ENCODE measurements at regions not wholly inside any gene's neighbourhood (a gene's known extent, or its start where the extent isn't known, plus 50 kb on each side); places are given as distances from the start of the nearest gene placed in this dataset.

DNA sequence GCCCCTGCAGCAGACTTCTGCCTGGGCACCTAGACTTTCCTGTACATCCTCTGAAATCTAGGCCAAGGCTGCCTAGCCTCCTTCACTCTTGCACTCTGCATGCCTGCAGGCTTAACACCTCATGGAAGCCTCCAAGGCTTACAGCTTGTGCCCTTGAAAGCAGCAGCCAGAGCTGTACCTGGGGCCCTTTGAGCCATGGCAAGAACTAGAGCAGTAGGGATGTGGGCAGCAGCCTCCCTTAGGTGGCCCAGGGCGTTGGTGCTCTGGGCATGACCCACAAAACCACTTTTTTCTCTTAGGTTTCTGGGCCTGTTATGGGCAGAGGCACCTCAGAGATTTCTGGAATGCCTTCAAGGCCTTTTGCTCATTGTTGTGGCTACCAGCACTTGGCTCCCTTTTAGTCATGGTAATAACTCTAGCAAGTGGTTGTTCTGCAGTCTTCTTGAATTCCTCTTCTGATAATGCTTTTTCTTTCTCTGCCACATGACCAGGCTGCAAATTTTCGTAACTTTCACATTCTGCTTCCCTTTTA lies 606.2 kb downstream of the TLE4 start:
- TF ChIP-seq, protein P1, sequence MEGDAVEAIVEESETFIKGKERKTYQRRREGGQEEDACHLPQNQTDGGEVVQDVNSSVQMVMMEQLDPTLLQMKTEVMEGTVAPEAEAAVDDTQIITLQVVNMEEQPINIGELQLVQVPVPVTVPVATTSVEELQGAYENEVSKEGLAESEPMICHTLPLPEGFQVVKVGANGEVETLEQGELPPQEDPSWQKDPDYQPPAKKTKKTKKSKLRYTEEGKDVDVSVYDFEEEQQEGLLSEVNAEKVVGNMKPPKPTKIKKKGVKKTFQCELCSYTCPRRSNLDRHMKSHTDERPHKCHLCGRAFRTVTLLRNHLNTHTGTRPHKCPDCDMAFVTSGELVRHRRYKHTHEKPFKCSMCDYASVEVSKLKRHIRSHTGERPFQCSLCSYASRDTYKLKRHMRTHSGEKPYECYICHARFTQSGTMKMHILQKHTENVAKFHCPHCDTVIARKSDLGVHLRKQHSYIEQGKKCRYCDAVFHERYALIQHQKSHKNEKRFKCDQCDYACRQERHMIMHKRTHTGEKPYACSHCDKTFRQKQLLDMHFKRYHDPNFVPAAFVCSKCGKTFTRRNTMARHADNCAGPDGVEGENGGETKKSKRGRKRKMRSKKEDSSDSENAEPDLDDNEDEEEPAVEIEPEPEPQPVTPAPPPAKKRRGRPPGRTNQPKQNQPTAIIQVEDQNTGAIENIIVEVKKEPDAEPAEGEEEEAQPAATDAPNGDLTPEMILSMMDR (IDR thresholded peaks at IDR 0.05; ENCODE audit: insufficient read depth, low read length, poor library complexity, severe bottlenecking): no peak
- Histone ChIP-seq H3K4me3 (ENCODE audit: low read depth, low read length) (no peak overlapping the region), H3K36me3 (ENCODE audit: control insufficient read depth, insufficient read depth, low read length) (no peaks in the 10 kb centered on the region), H3K27me3 (ENCODE audit: control insufficient read depth, insufficient read depth, low read length) (no peaks in the 10 kb centered on the region)
- DNase-seq (ENCODE audit: low read depth): no peak

GRCh38 chr9:80175286-80176150 lies 603.8 kb downstream of the TLE4 start:
- no peak for DNase-seq (ENCODE audit: low read depth)
- H3K36me3 ChIP-seq (ENCODE audit: control insufficient read depth, insufficient read depth, low read length): no peaks in the 10 kb centered on the region
- no peaks in the 10 kb centered on the region for H3K27me3 ChIP-seq (ENCODE audit: control insufficient read depth, insufficient read depth, low read length)
- TF ChIP-seq, protein P1 (IDR thresholded peaks at IDR 0.05; ENCODE audit: insufficient read depth, low read length, poor library complexity, severe bottlenecking): peak; percentile 65
- H3K4me3 ChIP-seq (ENCODE audit: low read depth, low read length): no peak overlapping the region

DNA sequence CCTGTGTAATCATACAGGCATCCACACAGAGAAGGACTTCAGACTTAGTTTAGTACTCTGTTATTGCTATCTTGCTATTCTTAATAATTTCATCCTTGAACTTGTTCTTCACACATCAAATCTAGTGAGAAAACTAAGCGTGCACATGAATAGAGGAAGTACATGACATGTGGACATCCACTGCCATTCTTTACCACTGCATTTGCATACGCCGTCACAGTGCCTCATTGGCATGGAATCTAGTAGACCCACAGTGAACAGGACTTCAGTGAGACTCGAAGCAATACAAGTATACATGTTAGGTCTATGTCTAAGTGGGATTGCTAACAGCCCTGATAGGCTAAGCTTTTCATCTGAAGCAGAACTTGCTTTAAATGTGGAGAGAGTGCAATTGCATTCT lies 592.1 kb downstream of the TLE4 start:
- Histone ChIP-seq H3K36me3 (ENCODE audit: control insufficient read depth, insufficient read depth, low read length) (no peaks in the 10 kb centered on the region), H3K27me3 (ENCODE audit: control insufficient read depth, insufficient read depth, low read length) (no peaks in the 10 kb centered on the region), H3K4me3 (ENCODE audit: low read depth, low read length) (no peak overlapping the region)
- TF ChIP-seq, protein P1 (IDR thresholded peaks at IDR 0.05; ENCODE audit: insufficient read depth, low read length, poor library complexity, severe bottlenecking): no peak
- no peak for DNase-seq (ENCODE audit: low read depth)

DNA sequence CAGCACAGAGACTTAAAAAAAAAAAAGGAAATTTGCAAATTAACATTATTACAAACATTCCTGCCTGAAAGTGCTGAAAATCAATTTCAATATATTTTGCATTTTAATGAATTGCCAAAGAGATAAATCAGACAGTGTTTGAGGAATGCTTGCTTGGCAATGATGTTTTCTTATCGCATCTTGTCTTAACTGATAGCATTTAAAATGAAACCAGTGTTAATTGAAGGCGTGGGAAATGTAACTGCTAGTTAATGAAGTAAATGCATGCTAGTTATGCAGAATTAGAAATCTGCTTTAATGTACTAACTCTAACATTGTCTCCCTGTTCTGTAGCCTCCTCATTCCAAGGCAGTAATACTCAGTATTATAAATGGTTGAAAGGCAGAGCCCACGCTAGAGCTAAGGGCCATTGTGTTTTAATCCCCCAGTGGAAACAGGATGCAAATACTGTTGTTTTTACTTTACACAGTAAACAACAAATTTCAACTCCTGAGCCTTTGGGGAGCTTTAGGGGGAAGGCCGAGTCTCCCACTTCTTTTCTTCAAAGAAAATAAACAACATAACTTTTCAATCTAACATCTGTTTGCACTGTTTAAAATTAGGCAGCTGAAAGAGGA lies 586.9 kb downstream of the TLE4 start:
- no peak overlapping the region for H3K4me3 ChIP-seq (ENCODE audit: low read depth, low read length)
- DNase-seq (ENCODE audit: low read depth): no peak
- no peaks in the 10 kb centered on the region for H3K36me3 ChIP-seq (ENCODE audit: control insufficient read depth, insufficient read depth, low read length)
- H3K27me3 ChIP-seq (ENCODE audit: control insufficient read depth, insufficient read depth, low read length): no peaks in the 10 kb centered on the region
- TF ChIP-seq, protein P1 (IDR thresholded peaks at IDR 0.05; ENCODE audit: insufficient read depth, low read length, poor library complexity, severe bottlenecking): no peak

- Histone ChIP-seq H3K36me3 (ENCODE audit: control insufficient read depth, insufficient read depth, low read length) (no peaks in the 10 kb centered on the region), H3K27me3 (ENCODE audit: control insufficient read depth, insufficient read depth, low read length) (no peaks in the 10 kb centered on the region), H3K4me3 (ENCODE audit: low read depth, low read length) (no peak overlapping the region)
- TF ChIP-seq, protein P1 (IDR thresholded peaks at IDR 0.05; ENCODE audit: insufficient read depth, low read length, poor library complexity, severe bottlenecking): no peak
- DNase-seq (ENCODE audit: low read depth): no peak
These were observed 586.4 kb downstream of the TLE4 start for GRCh38 chr9:80158131-80158530.

Data from kidney epithelial cell (primary cell).